ENCODE measurements at regions not wholly inside any gene's neighbourhood (a gene's known extent, or its start where the extent isn't known, plus 50 kb on each side); places are given as distances from the start of the nearest gene placed in this dataset.

GRCh38 chr5:104372796-104373195, 810.2 kb upstream of the NUDT12 start:
- no peak for TF ChIP-seq CTCF (conservative IDR thresholded peaks at IDR 0.05; ENCODE audit: low read length)
- no peak for TF ChIP-seq EZH2phosphoT487 (IDR thresholded peaks at IDR 0.05; ENCODE audit: borderline replicate concordance, low read depth, low read length)
